ENCODE measurements at regions not wholly inside any gene's neighbourhood (a gene's known extent, or its start where the extent isn't known, plus 50 kb on each side); places are given as distances from the start of the nearest gene placed in this dataset.

- no peaks in the 10 kb centered on the region for H3K9me3 Mint-ChIP-seq (ENCODE audit: unreplicated experiment)
- H3K4me1 Mint-ChIP-seq (ENCODE audit: unreplicated experiment) = no peaks in the 10 kb centered on the region
- no peak for DNase-seq (ENCODE audit: low spot score)
- H3K4me3 Mint-ChIP-seq (ENCODE audit: unreplicated experiment) = no peak overlapping the region
- no peaks in the 10 kb centered on the region for H3K27me3 Mint-ChIP-seq (ENCODE audit: unreplicated experiment)
- TF ChIP-seq CTCF (IDR thresholded peaks at IDR 0.05; ENCODE audit: unreplicated experiment) = no peak
- H3K27ac Mint-ChIP-seq (ENCODE audit: unreplicated experiment) = no peak overlapping the region
- no peaks in the 10 kb centered on the region for H3K36me3 Mint-ChIP-seq (ENCODE audit: low read depth, unreplicated experiment)
Measured at GRCh38 chr6:27065183-27065582, 182.3 kb upstream of the PRSS16 start.

DNA sequence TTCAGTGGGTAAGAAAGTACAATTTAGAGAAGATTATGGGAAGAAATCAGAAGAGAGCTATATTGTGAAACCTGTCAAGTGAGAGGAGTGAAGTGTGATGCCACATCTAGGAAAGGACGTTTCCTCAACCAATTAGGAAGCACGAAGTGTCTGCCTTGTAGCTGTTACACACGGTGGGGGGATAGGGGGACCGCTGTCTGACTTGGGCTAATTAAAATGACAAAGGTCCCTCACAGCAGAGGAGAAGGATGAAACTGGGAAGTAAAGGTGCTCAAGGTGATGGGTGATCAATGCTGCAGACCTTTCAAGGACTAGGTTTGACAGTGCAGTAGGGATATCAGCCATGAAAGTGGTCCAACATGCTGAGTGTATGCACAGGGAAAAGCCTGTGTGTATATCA lies 181.1 kb upstream of the PRSS16 start:
- H3K27me3 Mint-ChIP-seq (ENCODE audit: unreplicated experiment) = no peaks in the 10 kb centered on the region
- no peaks in the 10 kb centered on the region for H3K36me3 Mint-ChIP-seq (ENCODE audit: low read depth, unreplicated experiment)
- DNase-seq (ENCODE audit: low spot score) = no peak
- H3K27ac Mint-ChIP-seq (ENCODE audit: unreplicated experiment) = no peak overlapping the region
- no peak for TF ChIP-seq CTCF (IDR thresholded peaks at IDR 0.05; ENCODE audit: unreplicated experiment)
- no peaks in the 10 kb centered on the region for H3K9me3 Mint-ChIP-seq (ENCODE audit: unreplicated experiment)
- no peak overlapping the region for H3K4me3 Mint-ChIP-seq (ENCODE audit: unreplicated experiment)
- H3K4me1 Mint-ChIP-seq (ENCODE audit: unreplicated experiment) = no peaks in the 10 kb centered on the region

DNA sequence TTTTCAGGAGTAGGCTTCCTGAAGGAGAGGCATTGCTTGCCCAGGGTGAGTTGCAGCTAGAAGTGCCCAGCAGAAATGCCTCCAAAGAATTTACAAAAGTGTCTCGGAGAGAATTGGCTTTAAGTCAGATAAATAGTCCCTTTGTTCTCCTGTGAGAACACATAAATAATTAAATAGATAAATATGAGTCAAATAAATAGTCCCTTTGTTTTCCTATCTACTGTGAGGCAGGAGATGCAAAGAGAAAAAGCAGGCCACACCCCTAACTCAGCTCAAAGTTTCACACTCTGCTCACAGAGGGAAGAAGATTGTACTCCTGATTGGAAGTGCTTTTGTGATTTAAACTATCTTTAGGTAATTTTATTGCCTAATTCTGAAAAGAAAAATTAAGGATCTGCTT lies 180.7 kb upstream of the PRSS16 start:
- H3K9me3 Mint-ChIP-seq (ENCODE audit: unreplicated experiment) = no peaks in the 10 kb centered on the region
- H3K36me3 Mint-ChIP-seq (ENCODE audit: low read depth, unreplicated experiment) = no peaks in the 10 kb centered on the region
- H3K4me3 Mint-ChIP-seq (ENCODE audit: unreplicated experiment) = no peak overlapping the region
- no peak overlapping the region for H3K27ac Mint-ChIP-seq (ENCODE audit: unreplicated experiment)
- H3K27me3 Mint-ChIP-seq (ENCODE audit: unreplicated experiment) = no peaks in the 10 kb centered on the region
- DNase-seq (ENCODE audit: low spot score) = no peak
- TF ChIP-seq CTCF (IDR thresholded peaks at IDR 0.05; ENCODE audit: unreplicated experiment) = no peak
- H3K4me1 Mint-ChIP-seq (ENCODE audit: unreplicated experiment) = no peaks in the 10 kb centered on the region

- no peak for TF ChIP-seq CTCF (IDR thresholded peaks at IDR 0.05; ENCODE audit: unreplicated experiment)
- H3K36me3 Mint-ChIP-seq (ENCODE audit: low read depth, unreplicated experiment) = no peaks in the 10 kb centered on the region
- no peak for DNase-seq (ENCODE audit: low spot score)
- no peaks in the 10 kb centered on the region for H3K9me3 Mint-ChIP-seq (ENCODE audit: unreplicated experiment)
- H3K27me3 Mint-ChIP-seq (ENCODE audit: unreplicated experiment) = no peaks in the 10 kb centered on the region
- no peaks in the 10 kb centered on the region for H3K4me1 Mint-ChIP-seq (ENCODE audit: unreplicated experiment)
- no peak overlapping the region for H3K4me3 Mint-ChIP-seq (ENCODE audit: unreplicated experiment)
- no peak overlapping the region for H3K27ac Mint-ChIP-seq (ENCODE audit: unreplicated experiment)
Measured at GRCh38 chr6:27073441-27073840, 174.1 kb upstream of the PRSS16 start.

GRCh38 chr6:27076116-27076515 lies 171.4 kb upstream of the PRSS16 start:
- Mint-ChIP-seq H3K36me3 (ENCODE audit: low read depth, unreplicated experiment) (no peaks in the 10 kb centered on the region), H3K4me3 (ENCODE audit: unreplicated experiment) (no peak overlapping the region), H3K9me3 (ENCODE audit: unreplicated experiment) (no peaks in the 10 kb centered on the region), H3K4me1 (ENCODE audit: unreplicated experiment) (no peaks in the 10 kb centered on the region), H3K27me3 (ENCODE audit: unreplicated experiment) (no peaks in the 10 kb centered on the region), H3K27ac (ENCODE audit: unreplicated experiment) (no peak overlapping the region)
- DNase-seq (ENCODE audit: low spot score) = no peak
- no peak for TF ChIP-seq CTCF (IDR thresholded peaks at IDR 0.05; ENCODE audit: unreplicated experiment)
